Retinal pigment epithelial cell (primary cell): ENCODE measurements at regions not wholly inside any gene's neighbourhood (a gene's known extent, or its start where the extent isn't known, plus 50 kb on each side); places are given as distances from the start of the nearest gene placed in this dataset.
A peak's percentile ranks its signal among the peaks of the same experiment; 100 is the strongest.

Source experiments
- DNase-seq: peaks from one replicate; pipeline ENCODE4 v3.0.0-alpha.2; 2010; ENCODE audit warnings: low read depth
- H3K4me3 ChIP-seq: 2 replicates; pipeline ENCODE4 v1.5.1; 2011; ENCODE audit warnings: mild to moderate bottlenecking, low read length, control low read depth, moderate library complexity
- TF ChIP-seq, protein P1 (sequence below): conservative IDR thresholded peaks from 2 replicates; pipeline ENCODE4 v1.5.1; 2011; ENCODE audit warnings: low read depth, low read length, control low read depth, inconsistent platforms

DNA sequence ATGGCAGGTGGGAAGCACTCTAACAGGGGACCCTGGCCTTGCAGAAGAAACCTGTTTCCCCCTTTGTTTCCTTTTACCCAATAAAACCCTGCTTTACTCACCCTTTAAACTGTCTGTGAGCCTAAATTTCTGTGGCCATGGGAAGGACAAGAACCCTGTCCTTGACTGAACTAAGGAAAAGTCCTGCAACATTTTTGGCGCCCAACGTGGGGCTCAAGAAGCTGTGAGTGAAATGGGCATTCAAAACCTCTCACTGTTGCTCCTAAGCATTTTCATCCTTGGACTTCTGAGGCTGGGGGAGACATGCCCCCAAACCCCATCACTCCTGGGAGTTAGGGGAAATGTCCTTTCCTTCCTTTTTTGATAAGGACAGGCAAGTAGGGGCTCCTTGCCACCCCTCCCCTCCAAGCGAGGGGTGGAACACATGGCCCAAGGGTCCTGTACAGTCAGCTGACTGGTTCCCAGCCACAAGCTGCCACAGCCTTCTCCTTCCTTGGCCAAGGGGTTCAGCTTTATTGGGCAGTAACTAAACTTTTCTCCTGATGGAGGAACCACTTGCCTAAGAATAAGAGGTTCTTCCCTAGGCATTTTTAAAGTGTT lies 381.6 kb downstream of the KLF5 start:
- DNase-seq: no peak
- H3K4me3 ChIP-seq: no peak overlapping the region
- TF ChIP-seq, protein P1, sequence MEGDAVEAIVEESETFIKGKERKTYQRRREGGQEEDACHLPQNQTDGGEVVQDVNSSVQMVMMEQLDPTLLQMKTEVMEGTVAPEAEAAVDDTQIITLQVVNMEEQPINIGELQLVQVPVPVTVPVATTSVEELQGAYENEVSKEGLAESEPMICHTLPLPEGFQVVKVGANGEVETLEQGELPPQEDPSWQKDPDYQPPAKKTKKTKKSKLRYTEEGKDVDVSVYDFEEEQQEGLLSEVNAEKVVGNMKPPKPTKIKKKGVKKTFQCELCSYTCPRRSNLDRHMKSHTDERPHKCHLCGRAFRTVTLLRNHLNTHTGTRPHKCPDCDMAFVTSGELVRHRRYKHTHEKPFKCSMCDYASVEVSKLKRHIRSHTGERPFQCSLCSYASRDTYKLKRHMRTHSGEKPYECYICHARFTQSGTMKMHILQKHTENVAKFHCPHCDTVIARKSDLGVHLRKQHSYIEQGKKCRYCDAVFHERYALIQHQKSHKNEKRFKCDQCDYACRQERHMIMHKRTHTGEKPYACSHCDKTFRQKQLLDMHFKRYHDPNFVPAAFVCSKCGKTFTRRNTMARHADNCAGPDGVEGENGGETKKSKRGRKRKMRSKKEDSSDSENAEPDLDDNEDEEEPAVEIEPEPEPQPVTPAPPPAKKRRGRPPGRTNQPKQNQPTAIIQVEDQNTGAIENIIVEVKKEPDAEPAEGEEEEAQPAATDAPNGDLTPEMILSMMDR: no peak

DNA sequence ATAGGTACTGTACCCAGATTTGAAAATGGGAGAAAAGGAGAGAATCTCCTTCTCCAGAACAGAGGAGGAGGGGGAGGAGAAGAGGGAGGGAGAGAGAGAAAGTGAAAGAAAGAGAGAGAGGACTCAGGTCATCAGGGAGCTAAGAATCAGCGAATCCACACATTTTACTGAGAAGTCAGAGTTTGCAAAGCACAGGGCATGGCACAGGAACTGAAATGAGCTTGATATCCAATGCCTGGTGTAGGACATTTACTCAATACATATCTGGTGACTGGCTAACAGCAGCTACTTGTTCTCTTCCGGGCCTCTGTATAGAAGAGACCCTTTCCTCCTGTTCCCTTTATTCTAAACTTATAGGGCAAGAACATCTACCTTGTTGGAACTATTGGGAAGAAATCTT lies 375.1 kb downstream of the KLF5 start:
- H3K4me3 ChIP-seq: no peak overlapping the region
- DNase-seq: no peak
- TF ChIP-seq, protein P1: no peak

DNA sequence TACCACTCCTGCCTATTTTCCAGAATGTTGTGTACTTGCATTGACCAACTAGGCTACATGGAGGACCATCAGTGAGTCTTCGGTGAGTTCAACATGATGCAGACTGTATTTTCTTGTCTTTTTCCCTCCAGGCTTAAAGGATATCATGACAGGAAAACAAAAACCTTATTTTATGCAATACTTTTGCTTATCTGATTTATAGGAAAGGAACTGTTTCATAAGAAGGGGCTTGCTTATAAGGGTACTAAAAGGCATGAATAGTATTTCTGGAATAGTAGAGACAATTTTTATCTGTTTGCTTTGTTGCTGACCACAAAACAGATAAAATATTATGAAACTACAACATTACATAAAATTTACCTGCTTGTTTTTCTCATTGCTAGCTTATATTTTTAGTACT lies 374.7 kb downstream of the KLF5 start:
- TF ChIP-seq, protein P1: no peak
- no peak for DNase-seq
- H3K4me3 ChIP-seq: no peak overlapping the region

DNA sequence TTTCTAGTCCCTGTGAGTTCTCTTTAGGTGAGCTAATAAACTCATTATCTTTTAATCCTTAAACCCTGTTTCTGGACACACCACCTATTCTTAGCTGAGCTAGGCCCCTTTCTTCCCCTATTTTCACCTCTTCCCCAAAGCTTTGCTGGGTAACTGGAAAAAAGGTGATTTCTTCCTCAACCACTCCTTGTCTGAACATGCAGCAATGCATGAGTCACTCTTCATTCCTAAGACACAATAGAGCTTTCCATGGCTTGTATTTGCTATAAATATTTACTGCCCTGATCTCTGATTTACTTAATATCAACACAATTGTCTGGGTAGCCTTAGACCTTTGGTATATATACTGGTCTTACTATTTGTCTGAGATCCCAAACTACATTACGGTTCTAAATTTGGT lies 370.9 kb downstream of the KLF5 start:
- TF ChIP-seq, protein P1: no peak
- H3K4me3 ChIP-seq: no peak overlapping the region
- peak; percentile 77 for DNase-seq

DNA sequence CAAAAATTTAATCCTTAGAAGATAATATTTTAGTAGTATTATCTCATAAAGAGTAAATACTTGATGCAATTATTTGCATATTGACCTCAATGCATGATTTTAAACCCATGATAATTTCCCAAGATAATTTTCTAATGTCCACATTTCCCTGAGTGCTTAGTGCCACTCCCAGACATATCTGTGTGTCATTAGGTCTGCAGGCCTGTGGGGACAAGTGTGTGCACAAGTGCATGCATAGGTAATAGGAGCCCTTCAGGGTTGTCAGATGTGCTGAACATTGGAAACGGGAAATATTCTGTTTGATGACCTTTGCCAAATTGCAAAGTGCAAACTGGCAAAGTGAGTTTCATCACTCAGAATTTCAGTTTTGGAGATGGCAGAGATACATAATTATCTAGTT lies 369.9 kb downstream of the KLF5 start:
- DNase-seq: no peak
- TF ChIP-seq, protein P1: no peak
- no peak overlapping the region for H3K4me3 ChIP-seq

DNA sequence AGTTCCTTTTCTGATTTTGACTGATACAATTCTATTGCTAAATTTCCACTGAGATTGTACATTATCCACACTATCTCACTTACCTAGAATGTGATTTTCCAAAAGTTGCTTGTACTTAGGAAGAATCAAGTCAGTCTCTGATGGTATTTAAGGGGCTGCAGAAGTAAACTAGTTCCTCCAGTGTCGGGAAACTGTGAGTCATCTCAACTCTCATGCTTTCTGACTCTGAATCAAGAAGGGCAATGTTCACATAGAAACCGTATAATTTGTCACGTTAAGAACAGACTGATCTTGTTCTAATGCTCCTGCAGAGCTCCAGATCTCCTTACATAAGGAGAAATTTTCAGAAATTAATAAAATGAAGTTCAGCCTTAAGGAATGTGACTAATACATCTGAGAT lies 369.3 kb downstream of the KLF5 start:
- TF ChIP-seq, protein P1: no peak
- no peak overlapping the region for H3K4me3 ChIP-seq
- peak; percentile 86 for DNase-seq

DNA sequence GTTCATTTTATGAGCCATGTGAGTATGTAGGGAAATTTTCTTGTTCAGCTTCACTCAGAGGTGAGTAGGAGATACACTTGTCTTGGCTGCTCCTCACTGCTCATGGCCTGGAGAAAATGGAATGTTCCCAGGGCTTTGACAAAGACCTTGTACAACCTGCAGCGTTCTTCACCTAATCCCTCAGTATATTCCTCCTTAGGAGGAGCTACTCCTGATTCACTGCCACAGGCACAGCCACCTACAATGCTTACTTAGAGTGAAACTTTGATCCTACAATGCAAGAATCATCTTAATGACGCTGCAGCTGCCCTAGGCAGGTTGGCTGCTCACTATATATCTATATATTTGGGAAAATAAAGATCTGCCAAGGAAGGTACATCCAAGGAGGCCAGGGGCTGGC lies 364.2 kb downstream of the KLF5 start:
- no peak overlapping the region for H3K4me3 ChIP-seq
- DNase-seq: no peak
- TF ChIP-seq, protein P1: no peak
